H9 (cell line): ENCODE measurements at regions not wholly inside any gene's neighbourhood (a gene's known extent, or its start where the extent isn't known, plus 50 kb on each side); places are given as distances from the start of the nearest gene placed in this dataset.

ENCODE experiments used
- DNase-seq: peaks from one replicate; pipeline ENCODE4 v3.0.0-alpha.2; 2017
- H2AFZ ChIP-seq: one replicate; pipeline ENCODE4 v1.6.1; 2013; ENCODE audit warnings: mild to moderate bottlenecking, low read length, control low read depth, moderate library complexity
- H2AK5ac ChIP-seq: 2 replicates; pipeline ENCODE4 v1.6.1; 2013; ENCODE audit warnings: low read length, control low read depth, mixed read lengths; ENCODE audit not compliant: insufficient read length
- H2BK120ac ChIP-seq: one replicate; pipeline ENCODE4 v1.6.1; 2013; ENCODE audit warnings: low read depth, mild to moderate bottlenecking, low read length, control low read depth, inconsistent platforms; ENCODE audit not compliant: poor library complexity, severe bottlenecking
- H2BK12ac ChIP-seq: 2 replicates; pipeline ENCODE4 v1.6.1; 2013; ENCODE audit warnings: low read length, control low read depth, mixed read lengths, low read depth; ENCODE audit not compliant: insufficient read length
- H2BK15ac ChIP-seq: 2 replicates; pipeline ENCODE4 v1.6.1; 2013; ENCODE audit warnings: low read depth, low read length, control low read depth
- H2BK20ac ChIP-seq: one replicate; pipeline ENCODE4 v1.6.1; 2013; ENCODE audit warnings: low read depth, mild to moderate bottlenecking, low read length, control low read depth, inconsistent platforms; ENCODE audit not compliant: poor library complexity, severe bottlenecking
- H2BK5ac ChIP-seq: 2 replicates; pipeline ENCODE4 v1.6.1; 2013; ENCODE audit warnings: low read length, control low read depth, mixed read lengths; ENCODE audit not compliant: insufficient read length
- H3K14ac ChIP-seq: 2 replicates; pipeline ENCODE4 v1.6.1; 2013; ENCODE audit warnings: low read length, control low read depth; ENCODE audit not compliant: insufficient read depth
- H3K18ac ChIP-seq: 2 replicates; pipeline ENCODE4 v1.6.1; 2013; ENCODE audit warnings: low read depth, mild to moderate bottlenecking, mixed read lengths, low read length, control low read depth; ENCODE audit not compliant: insufficient read length
- H3K23ac ChIP-seq: 2 replicates; pipeline ENCODE4 v1.6.1; 2013; ENCODE audit warnings: low read length, control low read depth, mixed read lengths, low read depth; ENCODE audit not compliant: insufficient read length
- H3K23me2 ChIP-seq: 2 replicates; pipeline ENCODE4 v1.6.1; 2013; ENCODE audit warnings: low read depth, mild to moderate bottlenecking, mixed read lengths, low read length, control low read depth; ENCODE audit not compliant: insufficient read length, poor library complexity, severe bottlenecking
- H3K27ac ChIP-seq: 2 replicates; pipeline ENCODE4 v1.5.1; 2013; ENCODE audit warnings: low read length, control low read depth, mixed read lengths, low read depth; ENCODE audit not compliant: insufficient read length
- H3K27me3 ChIP-seq: 2 replicates; pipeline ENCODE4 v1.6.1; 2013; ENCODE audit warnings: low read length, control low read depth, inconsistent platforms; ENCODE audit not compliant: insufficient read depth
- H3K4ac ChIP-seq: 2 replicates; pipeline ENCODE4 v1.6.1; 2013; ENCODE audit warnings: low read depth, mild to moderate bottlenecking, control low read depth, inconsistent platforms, low read length, moderate library complexity
- H3K4me1 ChIP-seq: 2 replicates; pipeline ENCODE4 v1.6.1; 2013; ENCODE audit warnings: low read length, control low read depth, inconsistent platforms; ENCODE audit not compliant: insufficient read depth
- H3K4me2 ChIP-seq: 2 replicates; pipeline ENCODE4 v1.6.1; 2013; ENCODE audit warnings: low read length, control low read depth, mixed read lengths; ENCODE audit not compliant: insufficient read length, insufficient read depth
- H3K56ac ChIP-seq: 2 replicates; pipeline ENCODE4 v1.6.1; 2013; ENCODE audit warnings: low read depth, mild to moderate bottlenecking, mixed read lengths, low read length, control low read depth; ENCODE audit not compliant: insufficient read length
- H3K79me1 ChIP-seq: 2 replicates; pipeline ENCODE4 v1.6.1; 2013; ENCODE audit warnings: low read depth, mild to moderate bottlenecking, moderate library complexity, low read length, control low read depth, inconsistent platforms; ENCODE audit not compliant: insufficient read depth, poor library complexity, severe bottlenecking
- H3K79me2 ChIP-seq: 2 replicates; pipeline ENCODE4 v1.6.1; 2013; ENCODE audit warnings: low read length, control low read depth, inconsistent platforms; ENCODE audit not compliant: insufficient read depth
- H3K9ac ChIP-seq: 2 replicates; pipeline ENCODE4 v1.6.1; 2013; ENCODE audit warnings: low read length, control low read depth, mixed read lengths; ENCODE audit not compliant: insufficient read length; ENCODE audit errors: extremely low read depth
- H3K9me3 ChIP-seq: one replicate; pipeline ENCODE4 v1.6.1; 2013; ENCODE audit warnings: low read depth, low read length, inconsistent platforms; ENCODE audit not compliant: control insufficient read depth
- H3T11ph ChIP-seq: one replicate; pipeline ENCODE4 v1.6.1; 2013; ENCODE audit warnings: mild to moderate bottlenecking, low read length, control low read depth, inconsistent platforms
- H4K20me1 ChIP-seq: one replicate; pipeline ENCODE4 v1.6.1; 2013; ENCODE audit not compliant: control insufficient read depth, insufficient read length, insufficient read depth
- H4K5ac ChIP-seq: 2 replicates; pipeline ENCODE4 v1.6.1; 2013; ENCODE audit warnings: low read depth, mild to moderate bottlenecking, mixed read lengths, low read length, control low read depth; ENCODE audit not compliant: insufficient read length
- H4K8ac ChIP-seq: replicated peaks from 2 replicates; pipeline ENCODE4 v1.6.1; 2013; ENCODE audit warnings: low read length, control low read depth, mixed read lengths, low read depth; ENCODE audit not compliant: insufficient read length
- H4K91ac ChIP-seq: 2 replicates; pipeline ENCODE4 v1.6.1; 2013; ENCODE audit warnings: low read depth, mild to moderate bottlenecking, moderate library complexity, mixed read lengths, low read length, control low read depth; ENCODE audit not compliant: insufficient read length
- H3K27ac Mint-ChIP-seq, 3 experiments: 2 replicates in 2 of 3; 3 replicates in 1 of 3; pipeline ENCODE4 v1.8.0; 2020 to 2021; ENCODE audit warnings: mixed read lengths in 3 of 3, mild to moderate bottlenecking in 1 of 3, moderate library complexity in 1 of 3
- H3K27me3 Mint-ChIP-seq: 2 replicates; pipeline ENCODE4 v1.8.0; 2021; ENCODE audit warnings: low read depth, mild to moderate bottlenecking, moderate library complexity, mixed read lengths
- H3K36me3 Mint-ChIP-seq, 3 experiments: 2 replicates in 2 of 3; 3 replicates in 1 of 3; pipeline ENCODE4 v1.8.0; 2020 to 2021; ENCODE audit warnings: low read depth in 3 of 3, mixed read lengths in 3 of 3; ENCODE audit not compliant: insufficient read depth in 1 of 3
- H3K4me1 Mint-ChIP-seq, 2 experiments: 2 replicates each; pipeline ENCODE4 v1.8.0; 2020; ENCODE audit warnings: mixed read lengths in 2 of 2
- H3K4me3 Mint-ChIP-seq, 2 experiments: 2 replicates in 1 of 2; 3 replicates in 1 of 2; pipeline ENCODE4 v1.8.0; 2020 to 2021; ENCODE audit warnings: mild to moderate bottlenecking in 2 of 2, mixed read lengths in 2 of 2, moderate library complexity in 1 of 2
- H3K9me3 Mint-ChIP-seq, 2 experiments: 2 replicates in 1 of 2; 3 replicates in 1 of 2; pipeline ENCODE4 v1.8.0; 2020; ENCODE audit warnings: mild to moderate bottlenecking in 2 of 2, mixed read lengths in 2 of 2, moderate library complexity in 1 of 2
- WGBS: extraction: QIAGEN DNeasy Blood & Tissue Kit; methylation state at CpG from one replicate; pipeline ENCODE4 v1.1.7; 2013; ENCODE audit warnings: missing lambda C conversion rate, low lambda C conversion rate, mixed read lengths; ENCODE audit not compliant: insufficient read length; ENCODE audit errors: extremely low coverage; 5-methylcytosine and 5-hydroxymethylcytosine counted together
- TF ChIP-seq, protein P1 (sequence below): fragments of 200-600 bp; sonication (generic); conservative IDR thresholded peaks from 3 replicates; pipeline ENCODE4 v1.8.0; 2021; ENCODE audit warnings: antibody characterized with exemption, mild to moderate bottlenecking

DNA sequence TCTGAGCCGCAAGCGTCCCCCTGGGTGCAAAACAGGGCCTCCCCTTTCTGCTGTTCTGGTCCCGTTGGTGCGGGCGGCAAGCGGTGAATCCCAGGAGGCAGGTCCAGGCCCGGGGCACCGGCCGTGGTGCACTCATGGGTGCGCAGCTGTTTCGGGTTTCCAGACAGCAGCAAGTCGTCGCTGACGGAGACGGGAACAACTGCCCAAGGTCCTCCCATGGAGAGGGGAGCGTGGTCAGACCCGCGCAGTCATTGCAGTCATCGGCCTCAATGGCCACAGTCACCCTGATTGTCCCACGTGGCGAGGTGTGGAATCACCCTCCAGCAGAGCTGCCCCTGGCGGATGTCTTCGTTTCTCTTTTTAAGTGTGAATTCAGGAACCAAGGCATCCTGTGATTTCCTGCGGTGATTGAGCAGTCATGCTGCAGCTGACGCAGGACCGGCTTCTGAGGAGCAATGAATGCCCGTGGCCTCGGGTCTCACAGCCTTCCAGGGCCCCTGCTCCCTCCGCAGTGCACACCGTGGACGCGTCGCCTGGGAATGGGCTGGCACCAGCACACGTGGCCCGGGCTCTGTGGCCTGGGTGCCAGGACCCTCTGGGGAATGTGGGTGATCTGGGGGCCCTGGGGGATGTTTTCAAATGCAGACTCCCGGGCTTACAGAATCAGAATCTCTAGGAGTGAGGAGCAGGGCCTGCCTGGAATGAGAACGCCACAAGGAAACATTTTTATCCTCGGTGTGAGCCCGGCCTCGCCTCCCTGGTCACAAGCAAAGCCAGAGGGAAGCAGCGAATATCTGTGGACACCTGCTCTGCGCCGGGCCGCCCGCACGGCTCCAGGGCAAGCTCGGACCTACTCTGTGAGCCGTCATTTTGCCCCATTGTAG lies 244.2 kb upstream of the SALL3 start:
- no peaks in the 10 kb centered on the region for H3K27me3 ChIP-seq
- H3K56ac ChIP-seq = no peak overlapping the region
- H3K9me3 ChIP-seq = no peaks in the 10 kb centered on the region
- Mint-ChIP-seq H3K4me3 (no peak overlapping the region), H3K36me3 (no peaks in the 10 kb centered on the region; a peak in 1 of 7 replicates), H3K4me1 (no peaks in the 10 kb centered on the region), H3K27ac (no peak overlapping the region), H3K9me3 (no peaks in the 10 kb centered on the region; a peak in 2 of 5 replicates), H3K27me3 (peaks cover 2% of the 10 kb centered on the region; the same call in 1 of the 2 replicates)
- no peak overlapping the region for H3K23ac ChIP-seq
- H2BK5ac ChIP-seq = no peak overlapping the region
- no peak overlapping the region for H3K9ac ChIP-seq
- no peak overlapping the region for H4K91ac ChIP-seq
- H3K18ac ChIP-seq = no peak overlapping the region
- no CpG with 5 or more reads among the region's 48 CpGs for WGBS
- H4K5ac ChIP-seq = no peak overlapping the region
- H3T11ph ChIP-seq = no peak overlapping the region
- no peak overlapping the region for H4K8ac ChIP-seq
- peak; percentile 20 for DNase-seq
- H2AK5ac ChIP-seq = no peak overlapping the region
- H2BK120ac ChIP-seq = no peak overlapping the region
- H4K20me1 ChIP-seq = no peaks in the 10 kb centered on the region
- TF ChIP-seq, protein P1, sequence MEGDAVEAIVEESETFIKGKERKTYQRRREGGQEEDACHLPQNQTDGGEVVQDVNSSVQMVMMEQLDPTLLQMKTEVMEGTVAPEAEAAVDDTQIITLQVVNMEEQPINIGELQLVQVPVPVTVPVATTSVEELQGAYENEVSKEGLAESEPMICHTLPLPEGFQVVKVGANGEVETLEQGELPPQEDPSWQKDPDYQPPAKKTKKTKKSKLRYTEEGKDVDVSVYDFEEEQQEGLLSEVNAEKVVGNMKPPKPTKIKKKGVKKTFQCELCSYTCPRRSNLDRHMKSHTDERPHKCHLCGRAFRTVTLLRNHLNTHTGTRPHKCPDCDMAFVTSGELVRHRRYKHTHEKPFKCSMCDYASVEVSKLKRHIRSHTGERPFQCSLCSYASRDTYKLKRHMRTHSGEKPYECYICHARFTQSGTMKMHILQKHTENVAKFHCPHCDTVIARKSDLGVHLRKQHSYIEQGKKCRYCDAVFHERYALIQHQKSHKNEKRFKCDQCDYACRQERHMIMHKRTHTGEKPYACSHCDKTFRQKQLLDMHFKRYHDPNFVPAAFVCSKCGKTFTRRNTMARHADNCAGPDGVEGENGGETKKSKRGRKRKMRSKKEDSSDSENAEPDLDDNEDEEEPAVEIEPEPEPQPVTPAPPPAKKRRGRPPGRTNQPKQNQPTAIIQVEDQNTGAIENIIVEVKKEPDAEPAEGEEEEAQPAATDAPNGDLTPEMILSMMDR = no peak
- H2BK15ac ChIP-seq = no peak overlapping the region
- no peaks in the 10 kb centered on the region for H3K79me2 ChIP-seq
- no peak overlapping the region for H3K4ac ChIP-seq
- no peak overlapping the region for H3K4me2 ChIP-seq
- no peak overlapping the region; the same call in 1 of the 2 replicates for H3K14ac ChIP-seq
- H3K79me1 ChIP-seq = no peaks in the 10 kb centered on the region
- no peak overlapping the region for H2BK20ac ChIP-seq
- H2BK12ac ChIP-seq = no peak overlapping the region
- no peaks in the 10 kb centered on the region for H3K4me1 ChIP-seq
- no peaks in the 10 kb centered on the region for H3K23me2 ChIP-seq
- H3K27ac ChIP-seq = no peak overlapping the region
- no peak overlapping the region for H2AFZ ChIP-seq
